ENCODE measurements at regions not wholly inside any gene's neighbourhood (a gene's known extent, or its start where the extent isn't known, plus 50 kb on each side); places are given as distances from the start of the nearest gene placed in this dataset.
"Not testable (repeated sequence)": the region's sequence is repeated elsewhere in the genome, so short reads cannot be mapped to it uniquely, and the experiment has no call there.

GRCh38 chr2:12616456-12617156, 100.1 kb upstream of the TRIB2 start:
- FAIRE-seq, result no peak
- DNase-seq (ENCODE audit: low spot score in 2 of 2), result no peak

DNA sequence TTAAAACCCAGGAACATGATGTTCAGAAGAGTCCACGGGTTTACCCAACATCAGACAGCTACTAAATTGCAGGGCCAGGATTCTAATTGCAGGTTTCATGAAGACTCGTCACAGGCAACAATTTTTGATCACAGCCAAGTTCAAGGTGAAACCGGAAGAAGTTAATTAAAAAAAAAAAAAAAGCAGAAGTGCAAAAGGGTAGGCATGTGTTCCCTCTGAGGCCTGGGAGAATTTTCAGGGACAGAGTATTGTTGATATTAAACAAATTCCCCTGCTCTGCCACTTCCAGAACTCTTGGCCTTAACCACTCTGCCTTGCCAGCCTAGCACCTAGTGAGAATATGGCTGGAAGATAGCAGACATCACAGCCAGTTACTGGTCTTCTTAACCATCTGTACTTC, 99.4 kb upstream of the TRIB2 start:
- no peak for FAIRE-seq
- no peak for DNase-seq (ENCODE audit: low spot score in 2 of 2)

- no peak for DNase-seq (ENCODE audit: low spot score in 2 of 2)
- no peak for FAIRE-seq
Observed at GRCh38 chr2:12617853-12618252, 98.9 kb upstream of the TRIB2 start.

- FAIRE-seq, result no peak
- no peak for DNase-seq (ENCODE audit: low spot score in 2 of 2)
Observed at GRCh38 chr2:12618576-12618975, 98.2 kb upstream of the TRIB2 start.

DNA sequence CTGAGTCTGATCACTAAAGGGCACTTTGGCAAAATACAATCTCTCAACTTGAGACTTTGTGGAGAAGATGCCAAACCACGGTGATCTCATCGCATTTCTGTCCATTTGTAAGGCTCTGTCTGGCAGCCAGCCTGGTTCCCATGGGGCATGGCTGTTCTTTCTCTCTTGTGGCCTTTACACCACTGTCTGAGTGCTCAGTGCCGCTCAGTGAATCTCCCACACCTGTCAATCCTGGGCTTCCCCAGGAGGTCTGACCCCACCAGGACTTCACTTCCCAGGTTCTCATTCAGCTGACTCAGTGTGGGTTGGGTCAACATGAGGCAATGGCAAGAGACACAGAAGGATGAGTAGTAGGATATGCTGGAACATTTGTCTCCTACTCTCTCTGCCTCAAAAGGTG, 96.8 kb upstream of the TRIB2 start:
- no peak for FAIRE-seq
- no peak for DNase-seq (ENCODE audit: low spot score in 2 of 2)

DNA sequence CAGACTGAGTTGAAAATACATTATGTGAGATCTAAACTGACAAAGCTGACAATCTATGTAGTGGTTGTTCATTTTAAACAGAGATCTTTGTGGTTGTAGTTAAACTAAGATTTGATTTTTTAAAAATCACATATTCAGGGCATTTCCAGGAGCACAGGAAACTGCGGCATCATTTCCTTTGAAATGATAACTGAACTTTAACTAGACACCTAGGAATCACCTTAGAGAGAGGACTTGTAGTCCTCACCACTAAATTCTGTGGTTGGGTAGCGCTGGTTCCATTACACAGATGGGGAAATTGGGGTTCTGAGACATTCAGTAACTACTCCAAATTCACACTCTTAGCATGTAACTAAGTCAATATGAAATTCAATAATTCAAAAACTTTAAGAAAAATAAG, 96.0 kb upstream of the TRIB2 start:
- DNase-seq (ENCODE audit: low spot score in 2 of 2) (no peak), FAIRE-seq (no peak)

DNA sequence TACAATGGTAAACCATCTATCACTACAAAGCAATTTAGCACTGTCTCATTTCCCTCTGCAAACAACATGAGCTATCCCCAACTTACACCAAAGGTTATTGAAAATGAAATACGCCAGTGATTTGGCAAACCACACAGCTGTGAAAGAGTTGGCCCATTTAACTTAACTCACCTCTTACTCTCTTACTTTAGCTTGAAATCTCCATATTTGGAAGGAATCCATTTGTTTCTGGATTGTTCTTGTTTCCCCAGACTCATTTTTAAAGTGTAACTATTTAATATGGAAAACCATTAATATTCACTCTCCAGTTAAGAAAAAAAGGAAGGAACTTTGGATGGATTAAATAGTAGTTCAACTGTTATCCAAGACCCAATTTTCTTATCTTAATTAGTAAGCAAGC, 93.7 kb upstream of the TRIB2 start:
- DNase-seq (ENCODE audit: low spot score in 2 of 2), result no peak
- no peak for FAIRE-seq

GRCh38 chr2:12624384-12624783, 92.4 kb upstream of the TRIB2 start:
- FAIRE-seq (no peak), DNase-seq (ENCODE audit: low spot score in 2 of 2) (no peak)

DNA sequence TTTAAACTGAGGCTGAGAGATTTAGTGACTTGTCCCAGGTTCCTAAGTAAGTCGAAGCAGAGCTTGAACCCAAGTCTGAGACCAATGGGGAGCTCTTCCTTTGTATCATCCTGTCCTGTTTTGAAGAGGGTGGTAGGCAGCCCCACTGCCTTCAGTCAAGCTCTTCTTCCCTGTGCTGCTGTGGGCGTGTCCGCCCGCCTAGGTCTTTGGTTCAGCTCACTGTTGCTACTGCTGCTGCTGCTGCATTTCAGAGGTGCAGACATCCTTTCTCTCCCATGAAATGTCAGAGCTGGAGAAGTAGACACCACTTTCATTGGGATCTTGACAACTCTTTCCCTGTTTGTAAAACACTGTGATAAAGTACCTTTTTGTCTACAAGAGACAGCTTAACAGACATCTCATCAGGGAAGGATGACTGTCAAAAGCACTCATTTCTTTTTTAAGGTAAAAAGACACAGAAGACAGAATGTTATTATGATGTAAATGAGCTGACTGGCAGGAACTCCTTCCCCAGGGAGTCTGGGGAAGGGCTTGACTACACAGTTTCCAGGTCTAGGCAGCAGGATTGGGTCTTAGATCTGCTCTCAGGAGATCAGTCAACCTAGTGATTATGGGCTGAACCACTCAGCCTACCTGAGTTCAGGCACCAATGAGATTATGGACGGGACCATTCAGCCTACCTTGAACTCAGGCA, 91.7 kb upstream of the TRIB2 start:
- FAIRE-seq (no peak), DNase-seq (ENCODE audit: low spot score in 2 of 2) (no peak)

DNA sequence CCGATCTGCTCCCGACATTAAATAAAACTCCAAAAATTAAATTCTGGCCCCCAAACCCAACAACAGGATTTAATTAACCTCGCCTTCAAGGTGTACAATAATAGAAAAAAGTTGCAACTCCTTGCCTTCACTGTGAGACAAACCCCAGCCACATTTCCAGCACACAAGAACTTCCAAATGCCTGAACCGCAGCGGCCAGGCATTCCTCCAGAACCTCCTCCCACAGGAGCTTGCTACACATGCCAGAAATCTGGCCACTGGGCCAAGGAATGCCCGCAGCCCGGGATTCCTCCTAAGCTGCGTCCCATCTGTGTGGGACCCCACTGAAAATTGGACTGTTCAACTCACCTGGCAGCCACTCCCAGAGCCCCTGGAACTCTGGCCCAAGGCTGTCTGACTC, 88.2 kb upstream of the TRIB2 start:
- not testable (repeated sequence) for FAIRE-seq; DNase-seq (ENCODE audit: low spot score in 2 of 2)

- DNase-seq (ENCODE audit: low spot score in 2 of 2), result no peak
- FAIRE-seq, result no peak
Observed at GRCh38 chr2:12636837-12637581, 79.7 kb upstream of the TRIB2 start.

DNA sequence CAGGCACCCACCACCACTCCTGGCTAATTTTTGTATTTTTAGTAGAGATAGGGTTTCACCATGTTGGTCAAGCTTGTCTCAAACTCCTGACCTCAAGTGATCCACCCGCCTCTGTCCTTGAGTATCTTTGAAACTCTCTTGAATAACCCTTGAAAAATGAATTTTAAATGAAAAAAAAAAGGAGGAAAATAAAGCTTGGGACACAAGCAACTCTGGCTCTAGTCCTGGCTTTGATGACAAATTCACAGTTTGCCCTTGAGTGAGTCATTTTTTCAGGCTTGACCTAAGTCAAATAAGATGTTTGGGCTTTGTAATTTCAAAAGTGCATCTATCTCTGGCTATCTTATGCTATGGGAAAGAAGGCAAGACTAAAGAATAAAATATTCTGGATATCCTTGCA, 79.0 kb upstream of the TRIB2 start:
- DNase-seq (ENCODE audit: low spot score in 2 of 2), result no peak
- FAIRE-seq, result no peak

DNA sequence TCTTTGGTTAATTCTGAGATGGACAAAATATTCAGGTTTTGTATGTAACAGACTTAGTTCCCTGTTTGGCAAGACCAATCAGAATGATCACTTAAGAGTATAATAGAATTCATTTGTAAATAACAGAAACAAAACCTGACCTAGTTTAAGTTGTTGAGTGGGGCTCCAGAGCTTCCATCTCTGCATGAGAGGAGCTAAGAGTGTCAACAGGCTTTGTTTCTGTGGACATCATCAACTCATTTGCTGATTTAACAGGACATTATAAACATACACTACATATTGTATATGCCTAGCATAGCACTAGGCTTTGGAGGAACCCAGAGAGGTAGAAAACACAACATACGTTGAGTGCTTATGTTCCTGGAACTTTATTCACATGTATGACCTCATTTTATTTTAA, 75.3 kb upstream of the TRIB2 start:
- FAIRE-seq (no peak), DNase-seq (ENCODE audit: low spot score in 2 of 2) (no peak)

DNA sequence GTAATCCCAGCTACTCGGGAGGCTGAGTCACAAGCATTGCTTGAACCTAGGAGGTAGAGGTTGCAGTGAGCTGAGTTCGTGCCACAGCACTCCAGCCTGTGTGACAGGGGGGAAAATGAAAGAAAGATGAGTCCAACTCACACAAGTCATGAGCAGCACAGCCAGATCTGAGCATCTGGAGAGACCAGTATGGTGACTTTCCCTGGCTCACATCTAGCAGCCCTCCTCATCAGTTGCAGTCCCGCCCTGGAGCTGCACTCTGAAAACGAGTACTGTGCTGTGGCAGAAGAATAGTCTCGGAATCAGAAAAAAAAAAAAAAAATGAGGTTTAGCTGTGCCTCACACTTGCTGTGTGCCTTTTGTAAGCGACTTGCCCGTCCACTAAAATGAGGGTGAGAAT, 74.4 kb upstream of the TRIB2 start:
- DNase-seq (ENCODE audit: low spot score in 2 of 2) (no peak), FAIRE-seq (no peak)

DNA sequence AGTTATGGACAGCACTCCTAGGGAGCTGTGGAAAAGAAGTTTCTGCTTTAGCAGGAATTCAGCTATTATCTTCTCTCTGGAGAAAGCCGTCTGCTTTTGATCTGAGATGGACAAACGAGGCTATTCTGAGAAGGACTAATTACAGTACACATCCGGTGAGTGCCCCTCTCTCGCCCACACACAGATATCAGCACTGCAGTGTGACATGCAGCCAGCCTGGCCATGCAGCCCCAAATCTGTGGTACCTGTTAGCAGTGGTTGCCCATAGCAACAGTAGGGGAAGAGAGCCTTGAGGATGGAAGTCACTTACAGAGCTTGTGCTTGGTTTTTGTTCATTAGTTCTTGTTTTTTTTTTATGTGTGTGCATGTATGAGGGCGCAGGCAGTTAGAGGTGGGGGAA, 73.9 kb upstream of the TRIB2 start:
- FAIRE-seq, result no peak
- DNase-seq (ENCODE audit: low spot score in 2 of 2), result no peak

GRCh38 chr2:12649602-12650400, 66.9 kb upstream of the TRIB2 start:
- FAIRE-seq, result no peak
- no peak for DNase-seq (ENCODE audit: low spot score in 2 of 2)

DNA sequence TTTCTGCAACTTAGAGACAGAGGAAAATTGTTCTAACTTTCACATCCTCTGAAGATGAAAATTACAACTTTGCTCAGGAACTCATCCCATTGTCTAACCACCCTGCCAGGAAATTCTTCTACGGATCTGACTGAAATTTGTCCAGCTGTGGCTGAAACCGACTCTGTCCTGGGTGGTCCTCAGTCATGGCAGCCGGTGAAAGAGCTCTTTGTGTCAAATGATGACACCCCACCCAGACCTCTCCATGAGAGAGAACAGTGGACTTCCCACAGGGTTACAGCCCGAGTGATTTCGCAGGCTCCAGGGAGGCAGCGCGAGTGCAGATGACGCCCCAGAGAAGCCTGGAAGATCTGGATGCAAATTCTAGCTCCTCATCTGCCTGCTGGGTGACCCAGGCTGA, 65.1 kb upstream of the TRIB2 start:
- FAIRE-seq (no peak), DNase-seq (ENCODE audit: low spot score in 2 of 2) (no peak)

GRCh38 chr2:12652723-12653122, 64.0 kb upstream of the TRIB2 start:
- FAIRE-seq (no peak), DNase-seq (ENCODE audit: low spot score in 2 of 2) (no peak)

GRCh38 chr2:12657560-12657959, 59.2 kb upstream of the TRIB2 start:
- DNase-seq (ENCODE audit: low spot score in 2 of 2), result no peak
- no peak for FAIRE-seq

DNA sequence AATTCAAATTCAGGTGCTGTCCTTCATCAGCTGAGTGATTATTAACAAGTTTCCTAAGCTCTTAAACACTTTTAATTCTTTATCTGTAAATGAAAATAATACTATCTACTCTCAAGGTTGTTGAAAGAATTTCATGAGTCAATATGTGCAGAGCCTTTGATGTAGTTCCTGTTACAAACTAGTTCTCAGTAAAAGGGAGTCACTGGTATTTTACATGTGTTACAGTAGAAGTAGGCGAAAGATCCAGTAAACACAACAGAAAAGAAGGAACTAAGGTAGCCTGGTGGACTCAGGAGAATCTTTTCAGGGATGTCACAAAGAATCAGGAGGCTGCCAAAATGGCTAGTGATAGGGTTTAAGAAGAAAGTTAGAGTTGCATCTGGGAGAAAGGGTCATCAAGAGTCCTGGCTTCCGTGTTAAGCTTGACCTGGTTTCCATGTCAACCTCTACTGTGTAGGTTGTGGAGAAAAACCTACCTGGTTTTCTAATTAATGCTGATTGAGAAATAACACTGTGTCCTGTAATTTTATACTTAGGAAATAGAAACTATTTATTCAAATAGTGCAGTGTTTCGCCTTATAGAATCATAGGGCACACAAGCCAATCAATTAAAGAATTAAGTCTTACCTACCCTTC, 58.3 kb upstream of the TRIB2 start:
- DNase-seq (ENCODE audit: low spot score in 2 of 2) (no peak), FAIRE-seq (no peak)

All from frontal cortex (tissue), 3 donors.